Stimulated activated naive CD8-positive, alpha-beta T cell treated with anti-CD3 and anti-CD28 coated beads, Interleukin-15, amount 100 ng/mL, for 72 hours (primary cell): ENCODE measurements at regions not wholly inside any gene's neighbourhood (a gene's known extent, or its start where the extent isn't known, plus 50 kb on each side); places are given as distances from the start of the nearest gene placed in this dataset.
"Not testable (repeated sequence)": the region's sequence is repeated elsewhere in the genome, so short reads cannot be mapped to it uniquely, and the experiment has no call there.

Experiments used
- ATAC-seq: fragments of 150-1000 bp; cut with Tn5 transposase; 2 replicates; pipeline ENCODE4 v1.10.0; 2021; ENCODE audit warnings: mild to moderate bottlenecking, moderate library complexity
- DNase-seq, 2 donors: peaks; one replicate each; pipeline ENCODE4 v3.0.0; 2021 to 2022
- H3K27ac Mint-ChIP-seq, 2 donors: one replicate each; pipeline ENCODE4 v1.8.0; 2022; ENCODE audit warnings: mild to moderate bottlenecking in 2 of 2, mixed read lengths in 2 of 2, moderate library complexity in 2 of 2
- H3K27me3 Mint-ChIP-seq: one replicate; pipeline ENCODE4 v1.8.0; 2022; ENCODE audit warnings: mixed read lengths
- H3K4me1 Mint-ChIP-seq: one replicate; pipeline ENCODE4 v1.8.0; 2022; ENCODE audit warnings: mild to moderate bottlenecking, mixed read lengths
- H3K4me3 Mint-ChIP-seq, 2 donors: one replicate each; pipeline ENCODE4 v1.8.0; 2022; ENCODE audit warnings: mild to moderate bottlenecking in 2 of 2, mixed read lengths in 2 of 2, moderate library complexity in 1 of 2
- H3K9me3 Mint-ChIP-seq, 2 donors: one replicate each; pipeline ENCODE4 v1.8.0; 2022; ENCODE audit warnings: mixed read lengths in 2 of 2

DNA sequence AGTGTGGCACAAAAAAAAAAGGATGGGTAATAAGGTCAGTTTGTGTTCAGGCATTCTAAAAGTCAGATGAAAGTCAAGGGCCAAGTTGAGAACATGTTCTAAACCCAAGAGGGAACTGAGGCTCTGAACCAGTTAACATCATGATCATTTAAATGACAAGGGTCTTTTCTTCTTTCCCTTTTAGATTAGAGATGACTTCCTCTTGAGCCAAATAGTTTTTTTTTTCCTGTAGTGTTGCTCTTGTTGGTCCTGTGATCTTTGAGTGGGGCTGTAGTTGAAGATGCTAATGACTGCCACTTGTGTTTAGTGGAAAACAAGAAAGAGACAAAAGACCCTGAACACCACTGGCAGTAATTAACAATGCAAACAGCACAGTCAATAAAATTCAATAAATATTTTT is 482.7 kb upstream of the SYT4 start:
- no peak for ATAC-seq
- no peak overlapping the region for H3K27ac Mint-ChIP-seq
- no peaks in the 10 kb centered on the region for H3K4me1 Mint-ChIP-seq
- peaks cover 0 to 6% of the 10 kb centered on the region in 2 donors for H3K9me3 Mint-ChIP-seq
- DNase-seq = no peak
- no peak overlapping the region for H3K4me3 Mint-ChIP-seq
- no peaks in the 10 kb centered on the region for H3K27me3 Mint-ChIP-seq

DNA sequence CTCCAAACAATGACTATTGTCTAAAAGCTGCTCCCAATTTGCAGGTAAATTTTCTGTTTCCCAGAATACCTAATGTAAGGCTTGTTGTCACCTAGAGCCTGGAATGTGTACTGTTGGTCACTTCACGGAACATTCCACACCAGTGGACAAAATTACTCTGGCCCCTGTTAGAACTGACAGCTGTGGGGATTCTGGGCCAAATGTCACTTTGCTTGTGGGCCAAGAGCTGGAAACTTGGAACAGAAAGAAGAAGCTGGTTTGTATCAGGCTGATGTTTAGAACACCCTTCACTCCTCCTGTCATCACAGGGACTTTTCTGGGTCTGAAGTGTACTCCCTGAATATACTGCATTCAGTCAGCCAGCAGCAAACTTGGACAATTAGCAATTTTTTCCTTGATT is 495.6 kb upstream of the SYT4 start:
- DNase-seq = no peak
- no peak overlapping the region for H3K4me3 Mint-ChIP-seq
- H3K4me1 Mint-ChIP-seq = no peaks in the 10 kb centered on the region
- no peak overlapping the region for H3K27ac Mint-ChIP-seq
- no peak for ATAC-seq
- no peaks in the 10 kb centered on the region for H3K27me3 Mint-ChIP-seq
- peaks cover 2 to 11% of the 10 kb centered on the region in 2 donors for H3K9me3 Mint-ChIP-seq

GRCh38 chr18:43774497-43774896 is 497.2 kb upstream of the SYT4 start:
- Mint-ChIP-seq H3K27me3 (no peaks in the 10 kb centered on the region), H3K4me3 (no peak overlapping the region), H3K4me1 (no peaks in the 10 kb centered on the region), H3K9me3 (no peaks in the 10 kb centered on the region), H3K27ac (no peak overlapping the region)
- DNase-seq (no peak), ATAC-seq (no peak)

- no peak overlapping the region for H3K27ac Mint-ChIP-seq
- H3K4me3 Mint-ChIP-seq = no peak overlapping the region
- H3K9me3 Mint-ChIP-seq = no peaks in the 10 kb centered on the region
- DNase-seq (no peak), ATAC-seq (no peak)
- no peaks in the 10 kb centered on the region for H3K4me1 Mint-ChIP-seq
- H3K27me3 Mint-ChIP-seq = no peaks in the 10 kb centered on the region
Observed at GRCh38 chr18:43775591-43775990, 498.3 kb upstream of the SYT4 start.

DNA sequence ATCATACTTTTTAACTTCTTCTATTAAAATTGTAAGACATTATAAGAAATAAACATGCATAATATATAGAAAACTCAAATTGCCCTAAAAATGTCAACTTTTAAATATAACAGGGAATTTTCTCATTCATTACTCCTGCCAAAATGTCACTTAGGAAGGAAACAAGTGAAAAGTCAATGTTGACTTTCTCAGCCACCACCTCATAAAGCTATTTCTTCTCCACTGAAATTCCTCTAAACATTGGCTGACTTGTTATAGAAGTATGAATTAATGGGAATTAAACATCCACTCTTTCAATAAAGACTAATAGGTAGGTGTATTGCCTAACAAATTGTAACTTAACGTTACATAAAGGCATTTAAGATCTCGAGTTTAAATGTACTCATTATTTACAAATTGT is 499.7 kb upstream of the SYT4 start:
- ATAC-seq (no peak), DNase-seq (no peak)
- H3K4me1 Mint-ChIP-seq = no peaks in the 10 kb centered on the region
- H3K27ac Mint-ChIP-seq = no peak overlapping the region
- H3K27me3 Mint-ChIP-seq = no peaks in the 10 kb centered on the region
- H3K4me3 Mint-ChIP-seq = no peak overlapping the region
- no peaks in the 10 kb centered on the region for H3K9me3 Mint-ChIP-seq

GRCh38 chr18:43777636-43778304 is 500.5 kb upstream of the SYT4 start:
- DNase-seq = no peak
- Mint-ChIP-seq H3K4me1 (no peaks in the 10 kb centered on the region), H3K27ac (no peak overlapping the region), H3K4me3 (no peak overlapping the region), H3K27me3 (no peaks in the 10 kb centered on the region), H3K9me3 (no peaks in the 10 kb centered on the region)
- no peak for ATAC-seq

DNA sequence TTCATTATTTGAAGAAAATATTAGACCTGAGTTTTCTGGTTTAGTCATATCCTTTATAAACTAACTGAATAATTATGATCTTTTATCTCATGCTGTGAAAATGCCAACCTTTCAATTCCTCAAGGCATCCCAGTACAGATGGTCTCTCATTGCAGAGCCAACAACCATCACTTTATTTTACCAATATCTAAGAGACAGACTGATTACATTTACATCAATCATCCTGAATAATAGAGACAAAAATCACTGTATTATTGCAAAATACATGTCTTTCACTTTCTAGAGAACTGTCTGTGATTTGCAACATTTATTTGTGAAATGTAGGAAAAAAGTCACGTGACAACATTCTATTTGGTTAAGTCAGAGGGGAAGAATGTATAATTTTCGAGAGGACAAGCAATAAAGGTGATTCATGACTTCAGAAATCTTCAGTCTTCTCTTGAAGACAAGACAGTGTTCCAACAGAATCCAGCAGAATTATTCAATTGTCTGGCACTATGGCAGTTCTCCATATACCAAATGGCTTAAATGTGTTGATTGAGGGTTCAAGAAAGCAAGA is 503.6 kb upstream of the SYT4 start:
- H3K9me3 Mint-ChIP-seq = peaks cover 0 to 8% of the 10 kb centered on the region in 2 donors
- no peak overlapping the region for H3K4me3 Mint-ChIP-seq
- no peaks in the 10 kb centered on the region for H3K4me1 Mint-ChIP-seq
- H3K27ac Mint-ChIP-seq = no peak overlapping the region
- DNase-seq (no peak), ATAC-seq (no peak)
- no peaks in the 10 kb centered on the region for H3K27me3 Mint-ChIP-seq

GRCh38 chr18:43785158-43785557 is 507.9 kb upstream of the SYT4 start:
- ATAC-seq = no peak
- Mint-ChIP-seq H3K27ac (no peak overlapping the region), H3K9me3 (peaks cover 0 to 8% of the 10 kb centered on the region in 2 donors), H3K4me3 (no peak overlapping the region), H3K4me1 (no peaks in the 10 kb centered on the region), H3K27me3 (no peaks in the 10 kb centered on the region)
- DNase-seq = no peak

- ATAC-seq = no peak
- Mint-ChIP-seq H3K4me1 (no peaks in the 10 kb centered on the region), H3K9me3 (peaks cover 0 to 8% of the 10 kb centered on the region in 2 donors), H3K27ac (no peak overlapping the region), H3K4me3 (no peak overlapping the region), H3K27me3 (no peaks in the 10 kb centered on the region)
- no peak for DNase-seq
Observed at GRCh38 chr18:43786893-43787292, 509.6 kb upstream of the SYT4 start.

GRCh38 chr18:43787721-43788120 is 510.4 kb upstream of the SYT4 start:
- not testable (repeated sequence) for H3K27ac Mint-ChIP-seq, ATAC-seq, H3K4me1 Mint-ChIP-seq, DNase-seq, H3K4me3 Mint-ChIP-seq, H3K27me3 Mint-ChIP-seq, H3K9me3 Mint-ChIP-seq

DNA sequence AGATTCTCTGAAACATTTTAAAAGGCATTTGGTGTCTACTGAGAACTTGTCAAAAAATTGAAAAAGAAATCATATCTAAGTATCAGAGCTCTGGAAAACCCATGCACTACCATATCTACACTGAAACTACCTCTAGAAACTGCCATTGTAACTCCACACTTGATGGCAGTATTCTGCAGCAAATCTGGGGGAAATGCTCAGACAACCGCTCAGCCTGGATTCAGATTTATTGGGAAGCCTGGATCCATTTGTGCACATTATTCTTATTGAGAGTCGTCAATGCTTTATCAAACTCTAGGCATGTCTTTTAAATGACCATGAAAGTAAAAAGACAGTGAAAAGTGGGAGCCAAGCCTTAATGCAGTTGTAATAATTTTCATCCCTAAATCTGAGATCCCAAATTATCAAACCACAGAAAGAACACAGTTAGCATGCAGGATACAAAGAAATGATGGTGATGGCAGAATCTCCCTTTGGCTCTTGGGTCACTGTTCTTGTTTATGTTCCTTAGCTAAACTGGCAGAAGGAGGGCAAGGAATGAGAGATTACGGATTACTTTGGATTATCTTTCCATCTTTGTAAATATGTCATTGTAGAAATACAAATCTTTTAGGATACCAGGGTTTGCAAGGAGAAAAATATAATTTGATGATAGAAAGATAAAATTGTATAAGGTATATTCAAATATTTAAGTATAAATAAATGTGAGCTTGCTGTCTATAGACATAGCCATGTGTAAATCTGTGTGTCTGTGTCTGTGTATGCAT is 512.1 kb upstream of the SYT4 start:
- DNase-seq (no peak), ATAC-seq (no peak)
- Mint-ChIP-seq H3K27ac (no peak overlapping the region), H3K4me1 (no peaks in the 10 kb centered on the region), H3K27me3 (no peaks in the 10 kb centered on the region), H3K9me3 (no peaks in the 10 kb centered on the region), H3K4me3 (no peak overlapping the region)

GRCh38 chr18:43793910-43794309 is 516.6 kb upstream of the SYT4 start:
- H3K4me1 Mint-ChIP-seq = no peaks in the 10 kb centered on the region

GRCh38 chr18:43794363-43794762 is 517.1 kb upstream of the SYT4 start:
- Mint-ChIP-seq H3K4me3 (no peak overlapping the region), H3K27ac (no peak overlapping the region), H3K9me3 (no peaks in the 10 kb centered on the region), H3K4me1 (no peaks in the 10 kb centered on the region), H3K27me3 (no peaks in the 10 kb centered on the region)
- DNase-seq (no peak), ATAC-seq (no peak)

More at GRCh38 chr18:43793910-43794309, 516.6 kb upstream of the SYT4 start:
- H3K4me3 Mint-ChIP-seq = no peak overlapping the region
- no peaks in the 10 kb centered on the region for H3K9me3 Mint-ChIP-seq
- ATAC-seq (no peak), DNase-seq (no peak)
- no peaks in the 10 kb centered on the region for H3K27me3 Mint-ChIP-seq
- no peak overlapping the region for H3K27ac Mint-ChIP-seq

- no peaks in the 10 kb centered on the region for H3K4me1 Mint-ChIP-seq
- no peak overlapping the region for H3K27ac Mint-ChIP-seq
- H3K9me3 Mint-ChIP-seq = peaks cover 6% of the 10 kb centered on the region in 2 donors
- no peak overlapping the region for H3K4me3 Mint-ChIP-seq
- DNase-seq (no peak), ATAC-seq (no peak)
- no peaks in the 10 kb centered on the region for H3K27me3 Mint-ChIP-seq
Observed at GRCh38 chr18:43797347-43797746, 520.1 kb upstream of the SYT4 start.

DNA sequence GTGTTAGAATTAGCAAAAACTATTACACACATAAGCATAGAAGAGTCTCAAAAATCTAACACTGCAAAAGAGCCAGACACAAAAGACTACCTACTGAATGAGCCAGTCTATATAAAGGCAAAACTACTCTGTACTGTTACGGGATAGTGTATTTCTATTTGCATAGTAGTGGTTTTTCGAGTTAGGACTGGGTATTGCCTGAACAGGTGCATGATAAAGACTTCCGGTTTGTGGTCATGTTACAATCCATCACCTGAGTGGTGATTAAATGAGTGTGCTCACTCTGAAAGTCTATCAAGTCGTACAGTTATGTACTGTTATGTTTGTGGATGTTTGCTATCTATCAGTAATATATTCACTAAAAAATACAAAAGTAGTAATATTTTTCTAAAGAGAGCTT is 523.3 kb upstream of the SYT4 start:
- no peak for DNase-seq
- Mint-ChIP-seq H3K27ac (no peak overlapping the region), H3K4me3 (no peak overlapping the region), H3K27me3 (no peaks in the 10 kb centered on the region), H3K4me1 (no peaks in the 10 kb centered on the region), H3K9me3 (peaks cover 6 to 17% of the 10 kb centered on the region in 2 donors)
- no peak for ATAC-seq

DNA sequence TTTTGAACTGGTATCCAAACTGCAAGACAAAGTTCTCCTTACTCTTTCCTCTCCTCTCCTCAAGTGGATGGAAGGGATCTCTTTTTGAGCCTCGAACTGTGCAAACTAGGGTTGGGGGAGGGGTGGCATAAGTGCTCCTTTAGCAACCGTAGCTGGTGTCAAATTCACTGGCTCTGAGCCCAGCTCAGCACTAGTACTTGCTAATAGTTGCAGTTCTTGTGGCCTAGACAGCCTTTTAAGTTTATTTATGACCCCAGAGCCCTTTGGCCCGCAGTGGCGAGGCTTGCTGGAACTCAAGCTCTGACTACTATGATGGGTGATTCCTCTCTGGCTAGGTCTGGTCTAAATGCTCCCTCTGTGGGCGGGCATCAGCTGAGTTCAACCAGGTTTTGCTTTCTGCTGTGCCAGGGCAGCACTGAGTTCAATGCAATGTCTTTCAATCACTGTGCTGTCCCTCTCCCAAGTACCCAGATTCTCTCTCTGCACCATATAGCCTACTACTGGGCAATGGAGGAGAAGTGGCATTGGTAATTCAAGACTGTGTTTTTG is 528.4 kb upstream of the SYT4 start:
- no peak for DNase-seq
- no peak overlapping the region for H3K27ac Mint-ChIP-seq
- no peak overlapping the region for H3K4me3 Mint-ChIP-seq
- no peak for ATAC-seq
- no peaks in the 10 kb centered on the region for H3K4me1 Mint-ChIP-seq
- no peaks in the 10 kb centered on the region for H3K27me3 Mint-ChIP-seq
- peaks cover 10 to 17% of the 10 kb centered on the region in 2 donors for H3K9me3 Mint-ChIP-seq
